Caco-2 (cell line): ENCODE measurements at regions not wholly inside any gene's neighbourhood (a gene's known extent, or its start where the extent isn't known, plus 50 kb on each side); places are given as distances from the start of the nearest gene placed in this dataset.

Source experiments
- BruUV-seq: library from RNA; stranded (reverse); fragments of 400-500 nt; replicated peaks from 2 replicates; lab custom pipeline; 2021; lab: Mats Ljungman, UMichigan
- CTCF ChIA-PET: fragments of 300-600 bp; sonication (Branson Sonifier 250); formaldehyde crosslinking; loops from one replicate; lab custom pipeline; 2022; ENCODE audit warnings: antibody characterized with exemption; lab: Charles Lee
- POLR2A ChIA-PET: fragments of 300-600 bp; sonication (Branson Sonifier 250); formaldehyde crosslinking; loops from one replicate; lab custom pipeline; 2022; ENCODE audit warnings: antibody characterized with exemption; lab: Charles Lee
- DNase-seq, 2 experiments: peaks; one replicate each; pipeline versions ENCODE4 v3.0.0 to v3.0.0-alpha.2; 2020 to 2022
- H3K27me3 ChIP-seq: replicated peaks from 2 replicates; pipeline ENCODE4 v1.6.0; 2011; ENCODE audit warnings: low read length; ENCODE audit not compliant: control insufficient read depth, insufficient read depth
- H3K36me3 ChIP-seq: 2 replicates; pipeline ENCODE4 v1.5.1; 2011; ENCODE audit warnings: low read length; ENCODE audit not compliant: control insufficient read depth, insufficient read depth
- H3K4me1 ChIP-seq: fragments of 250-450 bp; sonication (Bioruptor Pico); 2 replicates; pipeline ENCODE4 v1.5.1; 2020; ENCODE audit warnings: mild to moderate bottlenecking
- H3K4me3 ChIP-seq: 2 replicates; pipeline ENCODE4 v1.5.1; 2011; ENCODE audit warnings: low read depth, mild to moderate bottlenecking, control low read depth, low read length
- H3K9me3 ChIP-seq: fragments of 250-450 bp; sonication (Bioruptor Pico); 2 replicates; pipeline ENCODE4 v1.5.1; 2020; ENCODE audit warnings: mild to moderate bottlenecking, moderate library complexity
- H3K27ac Mint-ChIP-seq: one replicate; pipeline ENCODE4 v1.8.0; 2022; ENCODE audit warnings: mixed read lengths; ENCODE audit not compliant: unreplicated experiment
- H3K27me3 Mint-ChIP-seq: one replicate; pipeline ENCODE4 v1.8.0; 2022; ENCODE audit warnings: mixed read lengths; ENCODE audit not compliant: insufficient read depth, unreplicated experiment
- H3K36me3 Mint-ChIP-seq: one replicate; pipeline ENCODE4 v1.8.0; 2022; ENCODE audit warnings: mild to moderate bottlenecking, mixed read lengths; ENCODE audit not compliant: insufficient read depth, unreplicated experiment
- H3K4me1 Mint-ChIP-seq: one replicate; pipeline ENCODE4 v1.8.0; 2022; ENCODE audit warnings: low read depth, mixed read lengths; ENCODE audit not compliant: unreplicated experiment
- H3K4me3 Mint-ChIP-seq: one replicate; pipeline ENCODE4 v1.8.0; 2022; ENCODE audit warnings: mild to moderate bottlenecking, moderate library complexity, mixed read lengths; ENCODE audit not compliant: unreplicated experiment
- H3K9me3 Mint-ChIP-seq: one replicate; pipeline ENCODE4 v1.8.0; 2022; ENCODE audit warnings: mixed read lengths; ENCODE audit not compliant: unreplicated experiment
- intact Hi-C: fragments of 100-400 bp; cut with micrococcal nuclease; formaldehyde crosslinking; loops from one replicate; pipeline ENCODE4 v1.10.0; 2022; ENCODE audit not compliant: unreplicated experiment
- TF ChIP-seq, protein P1 (sequence below), 2 experiments: fragments of 200-600 bp in 1 of 2; IDR thresholded peaks; 1 replicate in 1 of 2; 2 replicates in 1 of 2; pipeline versions ENCODE4 v1.5.1 to v1.8.0; 2011 to 2022; ENCODE audit warnings: antibody characterized with exemption in 1 of 2, control low read depth in 1 of 2, inconsistent platforms in 1 of 2, low read depth in 1 of 2, low read length in 1 of 2, mild to moderate bottlenecking in 1 of 2, moderate library complexity in 1 of 2; ENCODE audit not compliant: insufficient read depth in 1 of 2, severe bottlenecking in 1 of 2, unreplicated experiment in 1 of 2

DNA sequence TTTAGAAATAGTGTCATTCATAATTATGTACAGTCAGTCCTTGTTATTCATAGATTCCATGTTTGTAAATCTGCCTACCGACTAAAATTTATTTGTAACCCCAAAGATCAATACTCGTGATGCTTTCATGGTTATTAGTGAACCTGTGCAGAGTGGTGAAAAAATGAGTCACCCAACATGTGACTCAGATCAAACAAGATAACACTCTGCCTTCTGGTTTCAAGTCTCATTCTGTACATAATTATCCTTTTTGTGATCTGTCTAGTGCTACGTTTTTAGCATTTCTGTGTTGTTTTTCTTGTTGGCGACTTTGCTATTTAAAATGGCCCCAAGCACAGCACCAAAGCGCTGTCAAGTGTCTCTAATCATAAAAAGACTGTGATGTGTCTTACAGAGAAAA lies 274.7 kb downstream of the SUCLA2 start:
- Mint-ChIP-seq H3K4me1 (peaks cover 7% of the 10 kb centered on the region), H3K4me3 (no peak overlapping the region), H3K9me3 (no peaks in the 10 kb centered on the region), H3K36me3 (no peaks in the 10 kb centered on the region), H3K27ac (no peak overlapping the region), H3K27me3 (no peaks in the 10 kb centered on the region)
- intact Hi-C loops, result no loop called here
- ChIA-PET POLR2A (no interaction called here), CTCF (no interaction called here)
- Histone ChIP-seq H3K4me1 (no peaks in the 10 kb centered on the region), H3K9me3 (no peaks in the 10 kb centered on the region), H3K36me3 (no peaks in the 10 kb centered on the region), H3K27me3 (no peaks in the 10 kb centered on the region), H3K4me3 (no peak overlapping the region)
- TF ChIP-seq, protein P1, sequence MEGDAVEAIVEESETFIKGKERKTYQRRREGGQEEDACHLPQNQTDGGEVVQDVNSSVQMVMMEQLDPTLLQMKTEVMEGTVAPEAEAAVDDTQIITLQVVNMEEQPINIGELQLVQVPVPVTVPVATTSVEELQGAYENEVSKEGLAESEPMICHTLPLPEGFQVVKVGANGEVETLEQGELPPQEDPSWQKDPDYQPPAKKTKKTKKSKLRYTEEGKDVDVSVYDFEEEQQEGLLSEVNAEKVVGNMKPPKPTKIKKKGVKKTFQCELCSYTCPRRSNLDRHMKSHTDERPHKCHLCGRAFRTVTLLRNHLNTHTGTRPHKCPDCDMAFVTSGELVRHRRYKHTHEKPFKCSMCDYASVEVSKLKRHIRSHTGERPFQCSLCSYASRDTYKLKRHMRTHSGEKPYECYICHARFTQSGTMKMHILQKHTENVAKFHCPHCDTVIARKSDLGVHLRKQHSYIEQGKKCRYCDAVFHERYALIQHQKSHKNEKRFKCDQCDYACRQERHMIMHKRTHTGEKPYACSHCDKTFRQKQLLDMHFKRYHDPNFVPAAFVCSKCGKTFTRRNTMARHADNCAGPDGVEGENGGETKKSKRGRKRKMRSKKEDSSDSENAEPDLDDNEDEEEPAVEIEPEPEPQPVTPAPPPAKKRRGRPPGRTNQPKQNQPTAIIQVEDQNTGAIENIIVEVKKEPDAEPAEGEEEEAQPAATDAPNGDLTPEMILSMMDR (IDR thresholded peaks at IDR 0.05; ENCODE audit: insufficient read depth in 1 of 2, low read depth in 1 of 2, low read length in 1 of 2, severe bottlenecking in 1 of 2, unreplicated experiment in 1 of 2), result no peak
- no peak for DNase-seq
- no TSS peak for BruUV-seq

DNA sequence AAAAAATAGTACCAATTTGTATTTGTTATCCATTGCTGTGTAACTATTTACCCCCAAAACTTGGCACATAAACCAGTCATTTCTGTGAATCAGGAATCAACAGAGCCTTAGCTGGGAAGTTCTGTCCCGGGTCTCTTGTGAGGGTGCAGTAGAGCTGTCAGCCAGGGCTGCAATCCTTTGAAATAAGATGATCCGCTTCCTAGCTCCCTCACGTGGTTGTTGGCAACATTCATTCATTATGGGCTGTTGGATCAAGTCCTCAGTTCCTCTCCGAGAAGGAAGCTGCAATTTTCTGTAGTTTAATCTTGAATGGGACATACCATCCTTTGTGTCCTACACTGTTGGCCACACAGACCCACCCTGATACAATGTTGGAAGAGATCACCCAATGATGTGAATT lies 277.2 kb downstream of the SUCLA2 start:
- no peaks in the 10 kb centered on the region for H3K36me3 ChIP-seq
- TF ChIP-seq, protein P1 (IDR thresholded peaks at IDR 0.05; ENCODE audit: insufficient read depth in 1 of 2, low read depth in 1 of 2, low read length in 1 of 2, severe bottlenecking in 1 of 2, unreplicated experiment in 1 of 2), result no peak
- no peaks in the 10 kb centered on the region for H3K9me3 ChIP-seq
- intact Hi-C loops, result no loop called here
- DNase-seq, result no peak
- H3K27ac Mint-ChIP-seq, result no peak overlapping the region
- no peaks in the 10 kb centered on the region for H3K9me3 Mint-ChIP-seq
- H3K4me1 ChIP-seq, result no peaks in the 10 kb centered on the region
- no TSS peak for BruUV-seq
- H3K4me3 Mint-ChIP-seq, result no peak overlapping the region
- peaks cover 7% of the 10 kb centered on the region for H3K4me1 Mint-ChIP-seq
- ChIA-PET CTCF (no interaction called here), POLR2A (no interaction called here)
- no peak overlapping the region for H3K4me3 ChIP-seq
- H3K27me3 ChIP-seq, result no peaks in the 10 kb centered on the region
- no peaks in the 10 kb centered on the region for H3K36me3 Mint-ChIP-seq
- H3K27me3 Mint-ChIP-seq, result peaks cover 2% of the 10 kb centered on the region

DNA sequence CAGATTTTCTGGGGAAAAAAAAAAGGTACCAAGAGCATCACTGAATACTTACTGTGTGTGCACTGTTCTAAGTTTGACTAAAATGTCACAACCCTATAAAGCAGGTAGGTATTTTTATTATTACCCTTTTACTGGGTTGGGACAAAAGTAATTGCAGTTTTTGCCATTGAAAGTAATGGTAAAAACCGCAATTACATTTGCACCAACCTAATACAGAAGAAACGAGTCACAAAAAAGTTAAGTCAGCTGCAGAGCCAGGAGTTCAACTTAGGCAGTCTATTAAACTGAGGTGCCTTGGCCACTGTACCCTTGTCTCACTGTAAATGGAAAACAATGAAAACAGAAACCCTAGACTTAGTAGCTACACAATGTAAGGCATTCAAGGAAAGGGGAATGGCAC lies 281.9 kb downstream of the SUCLA2 start:
- TF ChIP-seq, protein P1 (IDR thresholded peaks at IDR 0.05; ENCODE audit: insufficient read depth in 1 of 2, low read depth in 1 of 2, low read length in 1 of 2, severe bottlenecking in 1 of 2, unreplicated experiment in 1 of 2), result no peak
- ChIA-PET POLR2A (no interaction called here), CTCF (no interaction called here)
- Mint-ChIP-seq H3K36me3 (no peaks in the 10 kb centered on the region), H3K27ac (no peak overlapping the region), H3K4me3 (no peak overlapping the region), H3K27me3 (peaks cover 2% of the 10 kb centered on the region), H3K4me1 (no peaks in the 10 kb centered on the region), H3K9me3 (no peaks in the 10 kb centered on the region)
- Histone ChIP-seq H3K36me3 (no peaks in the 10 kb centered on the region), H3K27me3 (no peaks in the 10 kb centered on the region), H3K4me1 (no peaks in the 10 kb centered on the region), H3K4me3 (no peak overlapping the region), H3K9me3 (no peaks in the 10 kb centered on the region)
- intact Hi-C loops, result no loop called here
- BruUV-seq, result no TSS peak
- DNase-seq, result no peak
